HFFc6 (cell line): ENCODE measurements at regions not wholly inside any gene's neighbourhood (a gene's known extent, or its start where the extent isn't known, plus 50 kb on each side); places are given as distances from the start of the nearest gene placed in this dataset.
"Not testable (repeated sequence)": the region's sequence is repeated elsewhere in the genome, so short reads cannot be mapped to it uniquely, and the experiment has no call there.

Experiments
- DNase-seq: peaks from one replicate; pipeline ENCODE4 v3.0.0-alpha.2; 2018
- H3K27ac Mint-ChIP-seq: 2 replicates; pipeline ENCODE4 v1.8.0; 2020; ENCODE audit warnings: mild to moderate bottlenecking, mixed read lengths
- H3K27me3 Mint-ChIP-seq: 2 replicates; pipeline ENCODE4 v1.8.0; 2021; ENCODE audit warnings: mild to moderate bottlenecking, moderate library complexity, mixed read lengths; ENCODE audit not compliant: insufficient read depth
- H3K36me3 Mint-ChIP-seq: 2 replicates; pipeline ENCODE4 v1.8.0; 2021; ENCODE audit warnings: low read depth, mixed read lengths
- H3K4me1 Mint-ChIP-seq: 2 replicates; pipeline ENCODE4 v1.8.0; 2020; ENCODE audit warnings: low read depth, mixed read lengths
- H3K4me3 Mint-ChIP-seq: 2 replicates; pipeline ENCODE4 v1.8.0; 2020; ENCODE audit warnings: mild to moderate bottlenecking, moderate library complexity, mixed read lengths
- H3K9me3 Mint-ChIP-seq: 2 replicates; pipeline ENCODE4 v1.8.0; 2020; ENCODE audit warnings: mild to moderate bottlenecking, mixed read lengths
- TF ChIP-seq, protein P1 (sequence below): fragments of 200-600 bp; sonication (generic); IDR thresholded peaks from 2 replicates; pipeline ENCODE4 v1.5.0; 2021; ENCODE audit warnings: antibody characterized with exemption, mild to moderate bottlenecking

DNA sequence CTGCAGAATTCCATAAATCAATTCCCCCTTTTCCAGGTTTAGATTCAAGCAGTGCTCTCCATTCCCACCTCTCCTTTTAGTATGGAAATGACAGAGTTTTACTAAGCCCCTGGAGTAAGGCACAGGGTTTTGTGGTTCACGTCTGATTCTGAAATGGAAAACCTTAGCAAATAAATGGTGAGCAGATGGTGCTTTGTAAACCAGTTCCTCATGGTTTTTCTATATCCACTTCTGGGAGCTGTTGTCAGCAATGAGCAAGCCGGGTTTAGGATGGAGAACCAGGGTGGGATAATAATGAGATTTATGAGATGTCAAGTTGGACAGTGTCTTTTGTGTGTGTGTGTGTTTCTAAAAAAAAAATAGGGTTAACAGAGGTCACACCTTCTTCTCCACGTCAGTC lies 113.8 kb upstream of the RBPJ start:
- H3K9me3 Mint-ChIP-seq: no peaks in the 10 kb centered on the region
- H3K4me3 Mint-ChIP-seq: no peak overlapping the region
- H3K27ac Mint-ChIP-seq: no peak overlapping the region
- peaks cover 14% of the 10 kb centered on the region for H3K4me1 Mint-ChIP-seq
- DNase-seq: no peak
- no peaks in the 10 kb centered on the region for H3K36me3 Mint-ChIP-seq
- H3K27me3 Mint-ChIP-seq: peaks cover 3% of the 10 kb centered on the region
- TF ChIP-seq, protein P1, sequence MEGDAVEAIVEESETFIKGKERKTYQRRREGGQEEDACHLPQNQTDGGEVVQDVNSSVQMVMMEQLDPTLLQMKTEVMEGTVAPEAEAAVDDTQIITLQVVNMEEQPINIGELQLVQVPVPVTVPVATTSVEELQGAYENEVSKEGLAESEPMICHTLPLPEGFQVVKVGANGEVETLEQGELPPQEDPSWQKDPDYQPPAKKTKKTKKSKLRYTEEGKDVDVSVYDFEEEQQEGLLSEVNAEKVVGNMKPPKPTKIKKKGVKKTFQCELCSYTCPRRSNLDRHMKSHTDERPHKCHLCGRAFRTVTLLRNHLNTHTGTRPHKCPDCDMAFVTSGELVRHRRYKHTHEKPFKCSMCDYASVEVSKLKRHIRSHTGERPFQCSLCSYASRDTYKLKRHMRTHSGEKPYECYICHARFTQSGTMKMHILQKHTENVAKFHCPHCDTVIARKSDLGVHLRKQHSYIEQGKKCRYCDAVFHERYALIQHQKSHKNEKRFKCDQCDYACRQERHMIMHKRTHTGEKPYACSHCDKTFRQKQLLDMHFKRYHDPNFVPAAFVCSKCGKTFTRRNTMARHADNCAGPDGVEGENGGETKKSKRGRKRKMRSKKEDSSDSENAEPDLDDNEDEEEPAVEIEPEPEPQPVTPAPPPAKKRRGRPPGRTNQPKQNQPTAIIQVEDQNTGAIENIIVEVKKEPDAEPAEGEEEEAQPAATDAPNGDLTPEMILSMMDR: no peak

DNA sequence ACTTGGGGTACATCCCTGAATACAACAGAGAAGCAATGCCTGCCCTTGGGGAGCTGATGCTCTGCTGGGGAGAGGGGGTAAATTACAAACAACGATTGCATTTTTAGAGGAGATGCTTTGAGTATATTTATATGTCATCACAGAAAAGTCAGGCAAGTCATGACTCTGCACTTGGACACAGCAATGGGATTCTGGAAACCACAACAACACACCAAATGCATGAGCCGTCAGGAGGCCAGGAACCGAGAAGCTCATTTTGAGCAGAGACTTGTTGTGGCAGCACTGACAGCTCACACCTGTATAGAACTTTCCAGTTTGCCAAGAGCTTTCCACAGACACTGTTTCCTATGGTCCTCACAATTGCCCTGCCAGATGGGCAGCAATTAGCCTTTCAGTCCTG lies 113.2 kb upstream of the RBPJ start:
- DNase-seq: no peak
- peaks cover 8% of the 10 kb centered on the region for H3K4me1 Mint-ChIP-seq
- H3K4me3 Mint-ChIP-seq: no peak overlapping the region
- H3K9me3 Mint-ChIP-seq: no peaks in the 10 kb centered on the region
- H3K36me3 Mint-ChIP-seq: no peaks in the 10 kb centered on the region
- TF ChIP-seq, protein P1: no peak
- H3K27ac Mint-ChIP-seq: no peak overlapping the region
- peaks cover 3% of the 10 kb centered on the region for H3K27me3 Mint-ChIP-seq

DNA sequence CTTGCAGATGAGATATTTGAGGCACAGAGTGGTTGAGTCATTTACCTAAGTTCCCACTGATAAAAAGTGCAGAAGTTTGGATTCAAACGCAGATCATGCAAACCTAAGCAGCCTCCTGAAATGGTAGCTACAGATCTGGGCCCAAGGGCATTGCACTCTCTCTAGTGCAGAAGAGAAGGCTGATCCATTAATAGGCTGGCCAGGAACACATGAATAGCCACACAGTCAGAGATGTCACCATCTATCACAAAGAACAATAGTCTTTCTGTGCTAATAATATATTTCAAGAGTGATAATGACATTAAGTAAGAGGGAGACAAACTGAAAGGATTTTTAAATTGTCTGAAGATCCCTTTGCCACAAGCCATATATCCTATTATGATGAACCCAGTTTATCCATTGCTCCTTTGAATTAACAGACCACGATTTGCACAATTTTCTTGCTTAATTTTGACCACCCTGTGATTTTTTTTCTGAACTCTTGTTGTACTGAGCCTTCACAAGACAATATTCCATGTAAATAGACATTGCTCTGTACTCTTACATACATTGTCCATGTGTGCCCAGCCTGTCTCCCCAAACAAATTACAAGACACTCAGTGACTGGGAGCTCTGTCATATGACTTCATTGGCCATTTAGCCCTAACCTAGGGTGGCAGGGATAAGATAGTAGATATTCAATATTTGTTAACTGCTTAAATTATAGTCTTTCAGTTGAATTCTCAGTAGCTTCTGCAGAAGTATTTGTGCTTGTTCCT lies 112.4 kb upstream of the RBPJ start:
- no peak overlapping the region for H3K4me3 Mint-ChIP-seq
- H3K27me3 Mint-ChIP-seq: peaks cover 3% of the 10 kb centered on the region
- no peaks in the 10 kb centered on the region for H3K36me3 Mint-ChIP-seq
- no peak for DNase-seq
- no peaks in the 10 kb centered on the region for H3K9me3 Mint-ChIP-seq
- no peak overlapping the region for H3K27ac Mint-ChIP-seq
- peaks cover 13% of the 10 kb centered on the region for H3K4me1 Mint-ChIP-seq
- TF ChIP-seq, protein P1: no peak

DNA sequence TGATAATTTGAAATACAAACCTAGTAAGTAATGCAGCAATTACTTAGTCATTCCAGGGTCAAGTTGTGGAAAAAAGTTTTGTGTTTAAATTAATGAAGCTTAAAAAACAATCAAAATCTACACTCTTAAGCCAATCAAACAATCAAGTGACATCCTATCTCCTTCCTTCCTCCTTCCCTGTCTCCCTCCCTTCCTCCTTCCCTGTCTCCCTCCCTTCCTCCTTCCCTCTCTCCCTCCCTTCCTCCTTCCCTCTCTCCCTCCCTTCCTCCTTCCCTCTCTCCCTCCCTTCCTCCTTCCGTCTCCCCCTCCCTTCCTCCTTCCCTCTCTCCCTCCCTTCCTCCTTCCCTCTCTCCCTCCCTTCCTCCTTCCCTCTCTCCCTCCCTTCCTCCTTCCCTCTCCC lies 111.4 kb upstream of the RBPJ start:
- H3K27me3 Mint-ChIP-seq, H3K27ac Mint-ChIP-seq, H3K36me3 Mint-ChIP-seq, H3K4me3 Mint-ChIP-seq, H3K9me3 Mint-ChIP-seq, DNase-seq: not testable (repeated sequence)
- H3K4me1 Mint-ChIP-seq: peaks cover 21% of the 10 kb centered on the region

DNA sequence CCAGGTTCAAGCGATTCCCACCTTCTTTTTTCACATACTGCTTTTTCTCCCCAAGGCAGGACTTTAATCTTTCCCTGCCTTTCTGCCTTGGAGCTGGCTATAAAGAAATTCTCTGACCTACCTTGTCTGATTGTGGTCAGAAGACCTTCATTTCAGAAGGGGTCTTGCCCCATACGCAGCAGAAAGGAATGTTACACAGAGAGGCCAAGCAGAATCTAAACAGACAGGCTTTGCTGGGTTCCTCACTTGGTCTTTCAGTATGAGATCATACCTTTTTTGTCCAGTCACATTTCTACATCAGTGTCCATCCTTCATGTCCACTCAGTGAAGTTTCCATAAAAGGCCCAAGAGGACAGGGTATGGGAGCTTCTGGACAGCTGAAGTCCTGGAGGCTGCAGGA lies 108.3 kb upstream of the RBPJ start:
- no peak overlapping the region for H3K4me3 Mint-ChIP-seq
- H3K36me3 Mint-ChIP-seq: no peaks in the 10 kb centered on the region
- no peak overlapping the region for H3K27ac Mint-ChIP-seq
- TF ChIP-seq, protein P1: no peak
- DNase-seq: no peak
- H3K27me3 Mint-ChIP-seq: peaks cover 3% of the 10 kb centered on the region
- peaks cover 15% of the 10 kb centered on the region for H3K4me1 Mint-ChIP-seq
- no peaks in the 10 kb centered on the region for H3K9me3 Mint-ChIP-seq

DNA sequence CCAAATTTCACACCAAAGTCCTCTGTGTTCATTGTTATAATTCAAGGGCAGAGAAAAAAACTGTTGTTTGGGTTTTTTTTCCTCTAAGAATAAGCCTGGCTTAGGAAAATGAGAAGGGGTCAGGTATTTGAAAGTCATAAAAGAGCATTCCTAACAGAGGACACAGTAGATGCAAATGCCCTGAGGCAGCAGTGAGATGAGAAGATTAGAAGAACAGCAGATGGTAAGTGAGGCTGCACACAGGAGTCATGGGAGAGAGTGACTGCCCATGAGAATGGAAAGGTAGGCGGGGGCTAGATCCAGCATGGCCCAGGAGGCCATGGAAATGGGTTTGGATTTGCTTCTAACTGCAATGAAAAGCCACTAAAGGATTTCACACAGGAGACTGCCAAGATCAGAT lies 107.5 kb upstream of the RBPJ start:
- H3K36me3 Mint-ChIP-seq: no peaks in the 10 kb centered on the region
- peaks cover 23% of the 10 kb centered on the region for H3K4me1 Mint-ChIP-seq
- H3K27ac Mint-ChIP-seq: no peak overlapping the region
- no peaks in the 10 kb centered on the region for H3K9me3 Mint-ChIP-seq
- peaks cover 5% of the 10 kb centered on the region for H3K27me3 Mint-ChIP-seq
- DNase-seq: peak; percentile 21
- TF ChIP-seq, protein P1: no peak
- H3K4me3 Mint-ChIP-seq: no peak overlapping the region
